Sciatic nerve (tissue), 2 donors: ENCODE measurements at regions not wholly inside any gene's neighbourhood (a gene's known extent, or its start where the extent isn't known, plus 50 kb on each side); places are given as distances from the start of the nearest gene placed in this dataset.
A peak's percentile ranks its signal among the peaks of the same experiment; 100 is the strongest.

Experiments
- ATAC-seq: fragments of 200-7000 bp; cut with Tn5 transposase; one replicate; pipeline ENCODE4 v1.9.1; 2020; ENCODE audit warnings: mild to moderate bottlenecking, moderate library complexity
- DNase-seq: peaks from one replicate; pipeline ENCODE4 v3.0.0-alpha.2; 2020; ENCODE audit warnings: low spot score
- intact Hi-C: fragments of 100-400 bp; cut with DNase I; formaldehyde crosslinking; loops from one replicate; pipeline ENCODE4 v1.14.2; 2022
- donor health status: DM: no; HTN: no; CAD: no.
- donor health status: DM: no; HTN: no; CAD: no.

GRCh38 chr7:54841772-54842697, 83.0 kb upstream of the SEC61G start:
- peak; percentile 12 for ATAC-seq
- DNase-seq: no peak
- intact Hi-C loops: no loop called here

- intact Hi-C loops: no loop called here
- ATAC-seq (no peak), DNase-seq (no peak)
Observed at GRCh38 chr7:54843841-54844355, 84.9 kb upstream of the SEC61G start.

GRCh38 chr7:54846273-54846672, 87.3 kb upstream of the SEC61G start:
- intact Hi-C loops: no loop called here
- no peak for ATAC-seq

GRCh38 chr7:54847921-54848320, 88.9 kb upstream of the SEC61G start:
- intact Hi-C loops: no loop called here
- no peak for DNase-seq
- no peak for ATAC-seq

More at GRCh38 chr7:54846273-54846672, 87.3 kb upstream of the SEC61G start:
- DNase-seq: no peak

- ATAC-seq (no peak), DNase-seq (no peak)
- intact Hi-C loops: no loop called here
Observed at GRCh38 chr7:54856856-54857255, 97.8 kb upstream of the SEC61G start.

- ATAC-seq: no peak
- intact Hi-C loops: no loop called here
- DNase-seq: no peak
Observed at GRCh38 chr7:54857294-54857693, 98.3 kb upstream of the SEC61G start.

GRCh38 chr7:54858008-54858692, 99.1 kb upstream of the SEC61G start:
- intact Hi-C loops: no loop called here
- no peak for ATAC-seq
- no peak for DNase-seq

GRCh38 chr7:54859066-54859465, 100.1 kb upstream of the SEC61G start:
- intact Hi-C loops: no loop called here
- ATAC-seq (no peak), DNase-seq (no peak)

GRCh38 chr7:54859545-54859944, 100.5 kb upstream of the SEC61G start:
- intact Hi-C loops: no loop called here
- DNase-seq: no peak
- no peak for ATAC-seq

GRCh38 chr7:54860003-54860775, 101.2 kb upstream of the SEC61G start:
- intact Hi-C loops: no loop called here
- no peak for ATAC-seq
- DNase-seq: no peak

GRCh38 chr7:54860843-54861242, 101.8 kb upstream of the SEC61G start:
- DNase-seq (no peak), ATAC-seq (no peak)
- intact Hi-C loops: no loop called here

- intact Hi-C loops: no loop called here
- no peak for ATAC-seq
- no peak for DNase-seq
Observed at GRCh38 chr7:54864663-54865062, 105.7 kb upstream of the SEC61G start.

- intact Hi-C loops: no loop called here
- ATAC-seq (no peak), DNase-seq (no peak)
Observed at GRCh38 chr7:54869523-54869922, 110.5 kb upstream of the SEC61G start.

- intact Hi-C loops: no loop called here
- ATAC-seq (no peak), DNase-seq (no peak)
Observed at GRCh38 chr7:54874804-54875203, 115.8 kb upstream of the SEC61G start.

- no peak for DNase-seq
- intact Hi-C loops: no loop called here
- no peak for ATAC-seq
Observed at GRCh38 chr7:54877683-54878082, 118.7 kb upstream of the SEC61G start.

GRCh38 chr7:54878339-54878738, 119.3 kb upstream of the SEC61G start:
- intact Hi-C loops: no loop called here
- no peak for ATAC-seq
- DNase-seq: no peak

GRCh38 chr7:54879776-54880175, 120.8 kb upstream of the SEC61G start:
- intact Hi-C loops: no loop called here
- no peak for ATAC-seq

GRCh38 chr7:54880326-54880989, 121.4 kb upstream of the SEC61G start:
- DNase-seq (no peak), ATAC-seq (no peak)
- intact Hi-C loops: no loop called here

More at GRCh38 chr7:54879776-54880175, 120.8 kb upstream of the SEC61G start:
- no peak for DNase-seq
